ENCODE measurements at regions not wholly inside any gene's neighbourhood (a gene's known extent, or its start where the extent isn't known, plus 50 kb on each side); places are given as distances from the start of the nearest gene placed in this dataset.

GRCh38 chr17:72053449-72053848 is 67.4 kb upstream of the SOX9 start:
- TF ChIP-seq POLR2A (IDR thresholded peaks at IDR 0.05): no peak
- TF ChIP-seq CTCF (IDR thresholded peaks at IDR 0.05): no peak
- no peaks in the 10 kb centered on the region for H3K9me3 ChIP-seq
- no peak overlapping the region for H3K27ac ChIP-seq
- intact Hi-C loops (cut with DNase I): no loop called here
- no peaks in the 10 kb centered on the region for H3K4me1 ChIP-seq
- no peaks in the 10 kb centered on the region for H3K27me3 ChIP-seq
- ATAC-seq (no peak), DNase-seq (no peak)
- no peak overlapping the region for H3K4me3 ChIP-seq
- H3K36me3 ChIP-seq: no peaks in the 10 kb centered on the region
- 8% methylated on average over 11 of the region's 12 CpGs for WGBS (ENCODE audit: insufficient coverage, low coverage, low lambda C conversion rate, missing lambda C conversion rate)

GRCh38 chr17:72056155-72056554 is 64.7 kb upstream of the SOX9 start:
- H3K9me3 ChIP-seq: no peaks in the 10 kb centered on the region
- intact Hi-C loops (cut with DNase I): no loop called here
- no peak overlapping the region for H3K4me3 ChIP-seq
- TF ChIP-seq POLR2A (IDR thresholded peaks at IDR 0.05) (no peak), CTCF (IDR thresholded peaks at IDR 0.05) (no peak)
- ATAC-seq: no peak
- no peak for DNase-seq
- no peaks in the 10 kb centered on the region for H3K27me3 ChIP-seq
- no peak overlapping the region for H3K27ac ChIP-seq
- H3K4me1 ChIP-seq: no peaks in the 10 kb centered on the region
- no peaks in the 10 kb centered on the region for H3K36me3 ChIP-seq
- WGBS (ENCODE audit: insufficient coverage, low coverage, low lambda C conversion rate, missing lambda C conversion rate): 70% methylated on average over 4 of the region's 4 CpGs

GRCh38 chr17:72056727-72057290 is 64.0 kb upstream of the SOX9 start:
- intact Hi-C loops (cut with DNase I): no loop called here
- Histone ChIP-seq H3K27me3 (no peaks in the 10 kb centered on the region), H3K36me3 (no peaks in the 10 kb centered on the region), H3K27ac (no peak overlapping the region), H3K4me1 (no peaks in the 10 kb centered on the region), H3K9me3 (no peaks in the 10 kb centered on the region), H3K4me3 (no peak overlapping the region)
- 65% methylated on average over 3 of the region's 3 CpGs for WGBS (ENCODE audit: insufficient coverage, low coverage, low lambda C conversion rate, missing lambda C conversion rate)
- no peak for TF ChIP-seq CTCF (IDR thresholded peaks at IDR 0.05)
- TF ChIP-seq POLR2A (IDR thresholded peaks at IDR 0.05): no peak
- ATAC-seq (no peak), DNase-seq (no peak)

GRCh38 chr17:72060084-72060483 is 60.7 kb upstream of the SOX9 start:
- Histone ChIP-seq H3K4me1 (no peaks in the 10 kb centered on the region), H3K4me3 (no peak overlapping the region), H3K9me3 (no peaks in the 10 kb centered on the region), H3K27me3 (no peaks in the 10 kb centered on the region), H3K36me3 (no peaks in the 10 kb centered on the region), H3K27ac (no peak overlapping the region)
- intact Hi-C loops (cut with DNase I): no loop called here
- TF ChIP-seq CTCF (IDR thresholded peaks at IDR 0.05) (no peak), POLR2A (IDR thresholded peaks at IDR 0.05) (no peak)
- ATAC-seq: no peak
- DNase-seq: no peak
- 33% methylated on average over 1 of the region's 1 CpG for WGBS (ENCODE audit: insufficient coverage, low coverage, low lambda C conversion rate, missing lambda C conversion rate)

GRCh38 chr17:72063262-72063661 is 57.6 kb upstream of the SOX9 start:
- Histone ChIP-seq H3K4me3 (no peak overlapping the region), H3K27me3 (no peaks in the 10 kb centered on the region), H3K4me1 (no peaks in the 10 kb centered on the region), H3K27ac (no peak overlapping the region), H3K9me3 (no peaks in the 10 kb centered on the region), H3K36me3 (no peaks in the 10 kb centered on the region)
- intact Hi-C loops (cut with DNase I): no loop called here
- no CpG with 5 or more reads among the region's 3 CpGs for WGBS (ENCODE audit: insufficient coverage, low coverage, low lambda C conversion rate, missing lambda C conversion rate)
- DNase-seq (no peak), ATAC-seq (no peak)
- no peak for TF ChIP-seq CTCF (IDR thresholded peaks at IDR 0.05)
- no peak for TF ChIP-seq POLR2A (IDR thresholded peaks at IDR 0.05)
